SK-N-SH (cell line): ENCODE measurements at regions not wholly inside any gene's neighbourhood (a gene's known extent, or its start where the extent isn't known, plus 50 kb on each side); places are given as distances from the start of the nearest gene placed in this dataset.

ENCODE experiments used
- CTCF ChIA-PET: fragments of 300-600, 350-600 bp; formaldehyde crosslinking; extraction: SDS; loops from one replicate; lab custom pipeline; 2021; lab: Yijun Ruan, JAX
- POLR2A ChIA-PET: fragments of 350-600 bp; sonication (Branson Sonifier 250); formaldehyde crosslinking; extraction: SDS; loops from one replicate; lab custom pipeline; 2020; ENCODE audit warnings: antibody characterized with exemption, inconsistent platforms; lab: Yijun Ruan, JAX
- DNase-seq: peaks from one replicate; pipeline ENCODE4 v3.0.0; 2012
- H2AFZ ChIP-seq: fragments of 200-600 bp; sonication (generic); 2 replicates; pipeline ENCODE4 v1.8.1; 2016; ENCODE audit warnings: antibody characterized with exemption, mild to moderate bottlenecking, low read depth
- H3F3A ChIP-seq: fragments of 200-600 bp; sonication (generic); replicated peaks from 2 replicates; pipeline ENCODE3; 2016; ENCODE audit warnings: antibody characterized with exemption, mild to moderate bottlenecking; ENCODE audit not compliant: insufficient read depth
- H3K27ac ChIP-seq, 2 experiments: fragments of 200-500 bp in 1 of 2; fragments of 200-600 bp in 1 of 2; sonication (Bioruptor generic) in 1 of 2; sonication (generic), shearing (Covaris generic) in 1 of 2; 2 replicates each; pipeline versions ENCODE4 v1.5.1 to v1.6.1; 2014 to 2016; ENCODE audit warnings: low read depth in 2 of 2, inconsistent platforms in 1 of 2, low read length in 1 of 2, mild to moderate bottlenecking in 1 of 2, mixed read lengths in 1 of 2
- H3K27me3 ChIP-seq: fragments of 200-600 bp; sonication (generic), shearing (Covaris generic); 2 replicates; pipeline ENCODE4 v1.6.1; 2016; ENCODE audit warnings: mixed run types; ENCODE audit not compliant: insufficient read depth
- H3K36me3 ChIP-seq, 2 experiments: fragments of 200-500 bp in 1 of 2; fragments of 200-600 bp in 1 of 2; sonication (Bioruptor generic) in 1 of 2; sonication (generic) in 1 of 2; replicated peaks in 1 of 2; 2 replicates each; pipeline versions ENCODE3 to v1.5.1; 2014 to 2016; ENCODE audit warnings: low read length in 1 of 2, mild to moderate bottlenecking in 1 of 2; ENCODE audit not compliant: insufficient read depth in 2 of 2, control insufficient read depth in 1 of 2
- H3K4me1 ChIP-seq, 2 experiments: fragments of 200-500 bp in 1 of 2; fragments of 200-600 bp in 1 of 2; sonication (Bioruptor generic) in 1 of 2; sonication (generic), shearing (Covaris generic) in 1 of 2; 2 replicates each; pipeline versions ENCODE4 v1.5.1 to v1.6.1; 2014 to 2016; ENCODE audit warnings: low read depth in 1 of 2, low read length in 1 of 2, mixed run types in 1 of 2; ENCODE audit not compliant: insufficient read depth in 2 of 2, control insufficient read depth in 1 of 2
- H3K4me2 ChIP-seq: fragments of 200-600 bp; sonication (generic), shearing (Covaris generic); 2 replicates; pipeline ENCODE4 v1.6.1; 2017; ENCODE audit warnings: mixed run types
- H3K4me3 ChIP-seq, 2 experiments: fragments of 200-500 bp in 1 of 2; fragments of 200-600 bp in 1 of 2; sonication (Bioruptor generic) in 1 of 2; sonication (generic), shearing (Covaris generic) in 1 of 2; 2 replicates each; pipeline versions ENCODE4 v1.5.1 to v1.8.1; 2014 to 2016; ENCODE audit warnings: low read depth in 2 of 2, inconsistent platforms in 1 of 2, low read length in 1 of 2, mild to moderate bottlenecking in 1 of 2, mixed read lengths in 1 of 2, moderate library complexity in 1 of 2
- H3K79me2 ChIP-seq: fragments of 200-600 bp; sonication (generic); 2 replicates; pipeline ENCODE4 v1.8.1; 2017; ENCODE audit warnings: mild to moderate bottlenecking; ENCODE audit not compliant: insufficient read depth
- H3K9ac ChIP-seq: fragments of 200-600 bp; sonication (generic); 2 replicates; pipeline ENCODE4 v1.6.1; 2017; ENCODE audit warnings: mixed run types
- H3K9me2 ChIP-seq: fragments of 200-600 bp; sonication (generic); 2 replicates; pipeline ENCODE4 v1.6.1; 2017; ENCODE audit warnings: mixed run types
- H3K9me3 ChIP-seq: fragments of 200-600 bp; sonication (generic); 2 replicates; pipeline ENCODE4 v1.6.1; 2017; ENCODE audit warnings: mixed run types, mild to moderate bottlenecking, moderate library complexity
- H4K20me1 ChIP-seq: fragments of 200-600 bp; sonication (generic); 2 replicates; pipeline ENCODE4 v1.6.1; 2017; ENCODE audit warnings: mild to moderate bottlenecking, mixed run types; ENCODE audit not compliant: insufficient read depth
- EP300 ChIP-seq, 2 experiments: IDR thresholded peaks; 2 replicates each; pipeline versions ENCODE4 v1.4.0 to v1.6.1; 2012; ENCODE audit warnings: borderline replicate concordance in 1 of 2, low read depth in 1 of 2, low read length in 1 of 2
- FOXM1 ChIP-seq: IDR thresholded peaks from 2 replicates; pipeline ENCODE4 v1.4.0; 2012; ENCODE audit warnings: low read depth, mild to moderate bottlenecking
- GABPA ChIP-seq: IDR thresholded peaks from 2 replicates; pipeline ENCODE4 v1.4.0; 2012; ENCODE audit warnings: low read depth, mild to moderate bottlenecking
- MXI1 ChIP-seq: IDR thresholded peaks from 2 replicates; pipeline ENCODE4 v1.6.1; 2012; ENCODE audit warnings: mild to moderate bottlenecking, low read depth, low read length, improper control_type of control experiment
- NFIC ChIP-seq: IDR thresholded peaks from 2 replicates; pipeline ENCODE4 v1.4.0; 2012; ENCODE audit warnings: borderline replicate concordance
- RCOR1 ChIP-seq: fragments of 150-350 bp; IDR thresholded peaks from 2 replicates; pipeline ENCODE4 v1.6.1; 2017; ENCODE audit warnings: antibody characterized with exemption, low read length
- RFX5 ChIP-seq: IDR thresholded peaks from 2 replicates; pipeline ENCODE4 v1.6.1; 2012; ENCODE audit warnings: mild to moderate bottlenecking, improper control_type of control experiment, low read length
- SMC3 ChIP-seq: IDR thresholded peaks from 2 replicates; pipeline ENCODE4 v1.6.1; 2012; ENCODE audit warnings: low read depth, low read length, improper control_type of control experiment
- TAF1 ChIP-seq: IDR thresholded peaks from 2 replicates; pipeline ENCODE4 v1.6.1; 2012; ENCODE audit warnings: low read depth, mild to moderate bottlenecking, low read length, moderate library complexity, borderline replicate concordance
- TCF12 ChIP-seq: IDR thresholded peaks from 2 replicates; pipeline ENCODE4 v1.4.0; 2012
- TEAD4 ChIP-seq: IDR thresholded peaks from 2 replicates; pipeline ENCODE4 v1.4.0; 2012; ENCODE audit warnings: mild to moderate bottlenecking, borderline replicate concordance; ENCODE audit not compliant: insufficient read depth
- WGBS: methylation state at CpG from one replicate; pipeline ENCODE4 v1.1.6; 2017; ENCODE audit warnings: low lambda C conversion rate; 5-methylcytosine and 5-hydroxymethylcytosine counted together
- TF ChIP-seq, protein P1 (sequence below): fragments of 150-350 bp; IDR thresholded peaks from 2 replicates; pipeline ENCODE4 v1.6.1; 2016; ENCODE audit warnings: mild to moderate bottlenecking, low read depth, low read length
- TF ChIP-seq, protein P2 (sequence below): IDR thresholded peaks from 2 replicates; pipeline ENCODE4; 2012
- TF ChIP-seq, protein P3 (sequence below): IDR thresholded peaks from 2 replicates; pipeline ENCODE4 v1.4.0; 2012; ENCODE audit warnings: low read depth, borderline replicate concordance

DNA sequence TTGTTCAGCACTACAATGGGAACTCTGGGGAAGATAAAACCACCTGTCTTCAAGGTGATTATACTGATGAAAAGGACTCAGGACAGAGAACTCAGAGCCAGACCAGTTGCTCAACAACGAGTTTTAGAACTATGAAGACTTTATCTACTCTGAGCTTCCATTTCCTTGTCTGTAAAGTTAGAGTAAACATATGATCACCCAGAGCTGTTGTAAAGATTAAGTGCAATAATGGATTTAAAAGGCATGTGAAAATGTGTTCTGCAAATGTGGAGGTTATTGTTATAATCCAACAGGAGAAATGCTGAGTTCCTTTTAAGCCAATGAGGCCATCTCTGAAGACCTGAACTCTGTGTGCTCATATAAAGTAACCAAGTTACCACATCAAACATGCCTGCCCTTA, 139.7 kb upstream of the CMC1 start (continued):
- TF ChIP-seq, protein P1, sequence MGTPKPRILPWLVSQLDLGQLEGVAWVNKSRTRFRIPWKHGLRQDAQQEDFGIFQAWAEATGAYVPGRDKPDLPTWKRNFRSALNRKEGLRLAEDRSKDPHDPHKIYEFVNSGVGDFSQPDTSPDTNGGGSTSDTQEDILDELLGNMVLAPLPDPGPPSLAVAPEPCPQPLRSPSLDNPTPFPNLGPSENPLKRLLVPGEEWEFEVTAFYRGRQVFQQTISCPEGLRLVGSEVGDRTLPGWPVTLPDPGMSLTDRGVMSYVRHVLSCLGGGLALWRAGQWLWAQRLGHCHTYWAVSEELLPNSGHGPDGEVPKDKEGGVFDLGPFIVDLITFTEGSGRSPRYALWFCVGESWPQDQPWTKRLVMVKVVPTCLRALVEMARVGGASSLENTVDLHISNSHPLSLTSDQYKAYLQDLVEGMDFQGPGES = no peak
- TF ChIP-seq MXI1 = no peak
- TF ChIP-seq NFIC = no peak
- TF ChIP-seq, protein P2, sequence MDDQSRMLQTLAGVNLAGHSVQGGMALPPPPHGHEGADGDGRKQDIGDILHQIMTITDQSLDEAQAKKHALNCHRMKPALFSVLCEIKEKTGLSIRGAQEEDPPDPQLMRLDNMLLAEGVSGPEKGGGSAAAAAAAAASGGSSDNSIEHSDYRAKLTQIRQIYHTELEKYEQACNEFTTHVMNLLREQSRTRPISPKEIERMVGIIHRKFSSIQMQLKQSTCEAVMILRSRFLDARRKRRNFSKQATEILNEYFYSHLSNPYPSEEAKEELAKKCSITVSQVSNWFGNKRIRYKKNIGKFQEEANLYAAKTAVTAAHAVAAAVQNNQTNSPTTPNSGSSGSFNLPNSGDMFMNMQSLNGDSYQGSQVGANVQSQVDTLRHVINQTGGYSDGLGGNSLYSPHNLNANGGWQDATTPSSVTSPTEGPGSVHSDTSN = no peak

DNA sequence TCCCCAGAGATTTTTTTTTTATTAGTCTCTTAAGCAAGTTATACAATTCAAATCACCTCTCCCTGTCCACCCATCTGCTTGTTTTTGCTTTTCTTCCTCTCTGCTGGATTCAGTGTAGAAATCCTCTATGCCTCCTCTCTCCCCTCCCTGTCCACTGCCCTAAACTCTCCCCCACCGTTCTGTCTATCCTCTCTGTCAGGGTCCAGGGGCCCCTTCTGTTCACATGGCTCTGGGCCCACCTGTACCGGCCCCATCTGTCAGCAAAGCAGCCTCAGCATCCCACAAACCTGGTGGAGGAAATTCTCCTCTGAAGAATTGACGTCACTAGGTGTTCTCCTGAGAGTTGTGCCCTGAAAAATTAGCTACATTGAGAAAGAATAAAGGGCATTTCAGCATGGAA, 137.6 kb upstream of the CMC1 start:
- H3K79me2 ChIP-seq = no peaks in the 10 kb centered on the region

DNA sequence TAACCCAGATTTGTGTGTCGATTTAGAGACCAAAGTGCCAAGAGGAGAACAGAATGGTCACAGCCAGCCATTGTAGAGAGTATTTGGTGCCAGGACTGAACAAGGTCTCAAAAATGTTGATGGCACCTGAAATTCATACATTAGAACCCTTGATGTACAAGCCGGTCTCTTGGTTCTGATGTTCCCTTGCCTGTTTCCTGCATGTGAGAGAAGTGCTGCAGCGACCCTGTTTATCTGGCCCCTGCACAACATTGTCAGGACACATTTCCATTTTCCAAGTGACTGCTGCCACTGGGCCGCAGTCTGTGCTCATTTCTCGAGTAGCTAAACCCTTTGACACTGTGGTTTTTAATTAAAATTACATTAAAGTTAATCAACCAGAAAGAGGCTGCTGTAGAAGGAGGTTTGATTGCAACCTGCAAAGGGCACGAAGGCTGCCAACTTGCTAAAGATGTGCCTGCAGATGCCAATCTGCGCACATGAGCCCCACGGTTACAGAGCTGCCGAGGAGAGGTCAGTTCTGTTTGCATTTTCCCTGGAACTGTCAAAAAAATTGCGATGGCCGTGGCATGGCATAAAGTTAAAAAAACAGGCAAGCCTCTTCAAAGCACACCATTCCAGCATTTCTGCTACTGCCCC, 136.4 kb upstream of the CMC1 start:
- H3K4me2 ChIP-seq = no peak overlapping the region
- CTCF ChIA-PET = no interaction called here
- no peaks in the 10 kb centered on the region; a peak in 1 of 4 replicates for H3K4me1 ChIP-seq
- H2AFZ ChIP-seq = no peak overlapping the region
- H3K36me3 ChIP-seq = no peaks in the 10 kb centered on the region
- no peaks in the 10 kb centered on the region for H3K27me3 ChIP-seq
- no peaks in the 10 kb centered on the region for H3K9me2 ChIP-seq
- TF ChIP-seq TCF12 = no peak
- no peak for TF ChIP-seq NFIC
- no peak for TF ChIP-seq FOXM1
- TF ChIP-seq EP300 (IDR thresholded peaks at IDR 0.05; ENCODE audit: borderline replicate concordance in 1 of 2, low read depth in 1 of 2, low read length in 1 of 2) = no peak
- TF ChIP-seq RCOR1 = no peak
- TF ChIP-seq TEAD4 = no peak
- no peak for TF ChIP-seq RFX5
- TF ChIP-seq, protein P2 = no peak
- TF ChIP-seq, all 33 proteins: peak for 0
- no peak overlapping the region for H3K27ac ChIP-seq
- no peak for DNase-seq
- H4K20me1 ChIP-seq = no peaks in the 10 kb centered on the region
- no peak overlapping the region; a peak in 1 of 4 replicates for H3K4me3 ChIP-seq
- no peaks in the 10 kb centered on the region for H3K79me2 ChIP-seq
- no peaks in the 10 kb centered on the region for H3F3A ChIP-seq
- no peaks in the 10 kb centered on the region for H3K9me3 ChIP-seq
- POLR2A ChIA-PET = no interaction called here
- 11% methylated on average over 11 of the region's 11 CpGs for WGBS
- no peak overlapping the region for H3K9ac ChIP-seq

More for the DNA sequence above, 137.6 kb upstream of the CMC1 start:
- ChIA-PET POLR2A (no interaction called here), CTCF (no interaction called here)
- no peaks in the 10 kb centered on the region; a peak in 1 of 4 replicates for H3K4me1 ChIP-seq
- TF ChIP-seq NFIC (no peak), TCF12 (no peak), GABPA (no peak), FOXM1 (no peak), RFX5 (no peak), SMC3 (no peak), TAF1 (no peak)
- TF ChIP-seq, protein P3, sequence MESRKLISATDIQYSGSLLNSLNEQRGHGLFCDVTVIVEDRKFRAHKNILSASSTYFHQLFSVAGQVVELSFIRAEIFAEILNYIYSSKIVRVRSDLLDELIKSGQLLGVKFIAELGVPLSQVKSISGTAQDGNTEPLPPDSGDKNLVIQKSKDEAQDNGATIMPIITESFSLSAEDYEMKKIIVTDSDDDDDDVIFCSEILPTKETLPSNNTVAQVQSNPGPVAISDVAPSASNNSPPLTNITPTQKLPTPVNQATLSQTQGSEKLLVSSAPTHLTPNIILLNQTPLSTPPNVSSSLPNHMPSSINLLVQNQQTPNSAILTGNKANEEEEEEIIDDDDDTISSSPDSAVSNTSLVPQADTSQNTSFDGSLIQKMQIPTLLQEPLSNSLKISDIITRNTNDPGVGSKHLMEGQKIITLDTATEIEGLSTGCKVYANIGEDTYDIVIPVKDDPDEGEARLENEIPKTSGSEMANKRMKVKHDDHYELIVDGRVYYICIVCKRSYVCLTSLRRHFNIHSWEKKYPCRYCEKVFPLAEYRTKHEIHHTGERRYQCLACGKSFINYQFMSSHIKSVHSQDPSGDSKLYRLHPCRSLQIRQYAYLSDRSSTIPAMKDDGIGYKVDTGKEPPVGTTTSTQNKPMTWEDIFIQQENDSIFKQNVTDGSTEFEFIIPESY = no peak
- H3K4me3 ChIP-seq = no peak overlapping the region
- H3K4me2 ChIP-seq = no peak overlapping the region
- H3K9ac ChIP-seq = no peak overlapping the region
- no peak overlapping the region for H2AFZ ChIP-seq
- H3K9me2 ChIP-seq = no peaks in the 10 kb centered on the region
- H4K20me1 ChIP-seq = no peaks in the 10 kb centered on the region
- H3K27me3 ChIP-seq = no peaks in the 10 kb centered on the region
- 0 out of 2 replicates have a peak, but pooled peaks cover 2% of the 10 kb centered on the region for H3K9me3 ChIP-seq
- no peak overlapping the region for H3K27ac ChIP-seq
- 4% methylated on average over 3 of the region's 3 CpGs for WGBS
- no peak for DNase-seq
- no peaks in the 10 kb centered on the region for H3F3A ChIP-seq
- no peaks in the 10 kb centered on the region for H3K36me3 ChIP-seq
